NCI-H2107 (cell line): ENCODE measurements at regions not wholly inside any gene's neighbourhood (a gene's known extent, or its start where the extent isn't known, plus 50 kb on each side); places are given as distances from the start of the nearest gene placed in this dataset.

Source experiments
- DNase-seq: peaks from one replicate; lab custom pipeline; 2025; lab: John Stamatoyannopoulos, UW

DNA sequence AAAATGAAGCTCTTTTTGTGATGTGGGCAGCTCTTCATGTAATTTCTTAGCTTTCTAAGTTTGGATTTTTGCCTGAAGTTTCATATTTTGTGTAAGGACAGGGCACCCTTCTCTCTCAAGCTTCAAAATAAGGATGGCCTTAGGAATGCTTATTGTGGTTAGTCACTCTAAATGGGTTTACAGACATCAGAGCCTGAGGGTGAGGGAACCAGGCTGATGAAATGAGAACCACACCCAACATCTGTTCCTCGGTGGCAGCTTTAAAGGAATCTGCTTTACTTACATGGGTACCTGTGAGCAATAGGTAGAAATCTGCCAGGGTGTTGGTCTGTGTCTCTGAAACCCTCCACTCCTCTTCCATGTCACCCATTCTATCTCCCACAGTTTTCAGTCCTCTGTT is 174.3 kb downstream of the EMX2 start:
- DNase-seq: no peak

DNA sequence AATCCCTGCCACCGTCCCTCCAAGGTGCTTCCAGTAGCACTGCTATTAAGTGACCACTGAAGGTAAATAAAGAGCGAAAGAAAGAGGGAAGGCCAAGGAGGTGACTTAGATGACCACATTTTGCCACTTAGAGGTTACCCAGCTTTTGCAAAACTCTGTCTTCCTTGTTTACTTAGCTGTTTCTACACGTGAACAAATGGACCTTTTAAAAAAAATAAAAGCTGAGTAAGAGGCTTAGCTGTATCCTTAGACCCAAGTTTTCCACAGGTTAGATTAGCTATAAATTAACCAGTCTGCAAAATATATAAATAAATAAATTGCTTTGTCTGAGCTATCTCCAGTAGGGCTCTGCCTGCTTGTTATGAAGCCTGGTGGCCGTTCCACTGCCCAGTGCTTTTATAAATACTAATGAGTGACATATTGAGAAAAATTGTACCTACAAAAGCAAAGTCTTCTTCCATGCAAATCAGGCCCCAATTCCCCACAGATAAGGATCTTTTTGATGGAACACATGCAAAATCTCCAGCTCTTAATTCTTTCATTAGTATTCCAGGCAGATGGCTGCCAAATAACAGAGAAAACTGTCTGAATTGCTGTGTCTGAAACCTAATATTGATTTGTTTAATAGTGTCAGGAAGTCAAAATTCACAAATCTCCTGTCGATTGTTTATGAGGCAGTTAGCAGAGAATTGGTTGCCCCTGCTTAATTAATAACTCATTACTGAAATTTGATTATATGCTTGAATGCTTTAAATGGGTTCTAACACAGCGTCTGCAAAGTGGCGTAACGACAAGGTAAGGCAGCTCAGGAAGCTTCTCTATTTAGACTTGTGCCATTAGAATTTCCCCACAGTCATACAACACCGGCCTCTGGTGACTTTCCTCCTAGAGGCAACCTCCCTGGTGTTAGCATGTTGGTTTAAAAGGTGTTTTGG is 176.7 kb downstream of the EMX2 start:
- no peak for DNase-seq

DNA sequence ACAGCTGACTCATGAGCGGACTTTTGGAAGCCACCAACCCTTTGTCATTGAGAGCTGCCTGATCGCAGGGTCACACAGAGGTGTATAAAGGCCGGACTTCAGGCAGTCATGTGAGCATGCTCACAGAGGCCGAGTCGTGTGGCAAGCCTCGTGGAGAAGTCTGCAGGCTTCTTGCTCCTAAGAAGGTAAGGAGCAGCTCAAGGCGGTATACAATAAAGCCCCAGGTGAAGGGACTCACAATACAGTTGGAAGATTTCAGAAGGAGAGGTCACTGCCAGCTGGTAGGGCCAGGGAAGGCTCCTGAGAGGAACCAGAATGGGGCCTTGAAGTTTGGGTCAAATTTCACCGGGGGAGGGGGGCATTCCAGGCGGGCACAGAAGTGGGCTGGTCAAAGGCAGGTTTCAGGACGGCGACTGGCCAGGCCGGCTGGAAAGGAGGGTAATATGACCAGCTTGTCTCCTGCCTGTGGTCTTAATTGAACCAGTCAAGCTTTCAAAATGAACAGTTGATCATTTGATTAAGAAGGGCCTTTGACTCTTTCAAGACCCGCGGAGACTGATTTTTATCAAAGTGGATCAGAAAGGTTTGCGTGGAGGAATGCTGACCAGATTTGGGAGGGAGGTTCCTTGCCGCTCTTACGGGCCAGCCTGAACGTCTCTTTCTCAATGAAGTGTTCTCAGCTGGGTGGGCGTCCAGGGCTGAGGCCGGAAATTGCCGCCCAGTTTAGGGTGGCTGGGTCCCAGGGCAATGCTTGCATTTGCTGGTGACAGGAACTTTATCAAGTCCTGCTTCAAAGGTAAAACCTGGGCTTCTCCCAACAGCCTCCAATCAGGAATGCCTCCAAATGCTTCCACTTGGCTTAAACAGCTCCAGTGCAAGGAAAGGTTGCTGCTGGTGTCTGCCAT is 178.6 kb downstream of the EMX2 start:
- DNase-seq: no peak

DNA sequence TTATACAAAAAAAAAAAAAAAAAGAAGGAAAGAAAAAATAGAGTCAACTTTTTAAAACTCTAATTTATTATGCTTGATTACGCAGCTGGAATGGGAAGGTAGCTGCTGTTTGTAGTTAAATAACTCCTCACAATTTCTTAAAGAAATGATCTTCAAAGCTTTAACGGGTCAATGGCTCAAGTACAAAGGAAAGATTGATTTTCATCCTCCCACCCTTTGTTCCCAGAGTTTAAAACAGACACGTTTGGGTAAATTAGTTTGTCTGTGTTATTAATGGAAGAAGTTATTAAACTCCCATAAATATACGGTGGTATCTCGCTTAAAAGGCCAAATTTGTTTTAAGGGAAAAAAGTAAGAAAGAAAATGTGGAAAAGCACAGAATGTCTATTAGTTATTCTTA is 179.3 kb downstream of the EMX2 start:
- no peak for DNase-seq

DNA sequence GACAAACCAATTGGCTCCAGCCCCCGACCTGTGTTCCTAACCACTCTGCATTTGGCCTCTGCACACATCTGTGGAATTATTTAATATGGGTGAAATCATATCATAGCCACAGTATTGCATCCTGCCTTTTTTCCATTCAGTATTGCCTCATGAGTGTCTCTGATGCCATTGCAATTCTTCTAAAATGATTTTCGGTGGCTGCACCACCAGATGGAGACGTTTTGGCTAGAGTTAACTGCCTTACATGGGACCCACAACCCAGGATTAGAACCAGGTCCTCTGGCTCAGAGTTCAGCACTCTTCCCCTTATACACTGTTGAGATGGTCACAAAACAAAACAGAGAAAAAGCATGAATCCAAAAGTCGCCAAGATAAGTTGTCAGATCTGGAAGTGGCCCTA is 180.8 kb downstream of the EMX2 start:
- no peak for DNase-seq

DNA sequence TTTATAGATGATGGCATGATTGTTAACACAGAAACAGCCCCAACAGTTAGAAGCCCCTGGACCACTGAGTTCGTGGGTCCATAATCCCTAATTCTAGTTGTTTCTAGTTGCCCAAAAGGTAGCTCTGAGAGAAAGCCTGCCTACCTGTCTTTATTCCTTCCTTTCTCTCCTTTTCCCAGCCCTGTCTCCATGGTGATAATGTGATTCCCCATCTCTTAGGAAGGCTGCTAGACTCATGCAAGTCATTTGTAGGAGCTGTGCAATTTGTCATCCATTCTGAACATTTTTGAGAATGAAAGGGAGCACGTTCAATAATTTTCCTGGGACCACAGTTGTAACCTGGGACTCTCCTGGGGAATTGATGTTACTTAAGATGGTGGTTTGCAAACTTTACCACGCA is 183.4 kb downstream of the EMX2 start:
- no peak for DNase-seq

DNA sequence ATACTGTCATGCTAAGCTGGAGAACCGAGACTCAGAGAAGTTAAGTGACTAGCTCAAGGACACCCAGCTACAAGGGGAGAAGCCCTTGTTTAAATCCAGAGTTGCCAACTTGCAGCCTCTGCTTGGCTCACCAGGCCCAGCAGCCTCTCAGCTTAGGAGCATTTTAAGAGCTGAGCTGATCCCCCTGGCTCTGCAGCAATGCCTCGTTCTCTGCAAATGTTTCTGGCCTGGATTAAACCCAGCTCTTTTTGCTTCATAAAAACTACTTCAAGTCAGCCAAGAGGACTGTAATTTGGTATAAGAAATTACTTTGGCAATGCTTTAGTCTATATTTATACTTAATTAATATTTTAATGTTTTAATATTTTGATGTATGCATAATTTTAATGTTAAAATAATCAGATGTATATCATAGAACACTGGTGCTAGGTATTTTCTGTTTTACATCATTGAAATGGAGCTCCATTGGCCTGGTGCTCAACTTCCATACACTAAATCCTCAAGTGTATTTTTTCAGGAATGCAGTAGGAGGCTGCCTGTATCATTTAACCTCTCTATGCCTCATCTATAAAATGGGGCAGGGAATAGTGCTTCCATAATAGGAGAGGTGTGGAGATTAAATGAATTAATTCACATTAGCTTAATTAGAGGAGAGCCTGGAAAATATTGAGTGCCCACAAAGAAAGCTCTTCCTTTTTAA is 184.2 kb downstream of the EMX2 start:
- DNase-seq: no peak

DNA sequence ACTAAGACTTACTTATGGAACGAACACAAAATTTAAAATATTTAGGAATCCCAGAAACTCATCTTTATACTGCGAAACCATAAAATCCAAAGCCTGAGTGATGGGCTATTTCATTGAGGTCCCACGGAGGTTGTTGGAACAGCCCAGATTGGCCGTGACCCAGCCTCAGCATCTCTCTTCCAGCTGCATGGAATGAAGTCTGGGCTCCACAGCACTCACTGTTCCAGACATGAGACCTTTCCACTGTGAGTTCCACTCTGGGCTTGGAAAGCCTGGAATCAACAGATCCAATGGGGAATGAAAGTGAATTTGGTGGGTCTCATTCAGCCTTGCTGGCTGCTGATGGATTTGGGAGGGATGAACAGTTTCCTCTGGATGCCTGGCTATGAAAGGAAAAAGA is 184.9 kb downstream of the EMX2 start:
- DNase-seq: no peak

DNA sequence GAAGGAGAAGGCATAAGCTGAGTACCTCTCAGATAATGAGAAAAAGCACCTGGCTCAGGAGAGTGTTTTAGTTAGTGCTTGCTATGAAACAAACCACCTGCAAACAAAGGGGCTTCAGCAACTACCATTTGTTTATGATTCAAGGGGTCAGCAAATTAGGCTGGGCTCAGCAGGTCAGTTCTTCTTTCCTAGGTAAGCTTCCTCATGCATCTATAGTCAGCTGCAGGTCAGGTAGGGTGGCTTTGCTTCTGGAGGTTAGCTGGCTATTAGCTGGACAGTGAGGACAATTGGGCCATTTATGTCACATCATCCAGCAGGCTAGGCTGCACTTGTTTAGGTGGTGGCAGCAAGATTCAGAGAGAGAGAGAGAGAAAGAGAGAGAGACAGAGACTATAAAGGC is 185.5 kb downstream of the EMX2 start:
- DNase-seq: no peak

DNA sequence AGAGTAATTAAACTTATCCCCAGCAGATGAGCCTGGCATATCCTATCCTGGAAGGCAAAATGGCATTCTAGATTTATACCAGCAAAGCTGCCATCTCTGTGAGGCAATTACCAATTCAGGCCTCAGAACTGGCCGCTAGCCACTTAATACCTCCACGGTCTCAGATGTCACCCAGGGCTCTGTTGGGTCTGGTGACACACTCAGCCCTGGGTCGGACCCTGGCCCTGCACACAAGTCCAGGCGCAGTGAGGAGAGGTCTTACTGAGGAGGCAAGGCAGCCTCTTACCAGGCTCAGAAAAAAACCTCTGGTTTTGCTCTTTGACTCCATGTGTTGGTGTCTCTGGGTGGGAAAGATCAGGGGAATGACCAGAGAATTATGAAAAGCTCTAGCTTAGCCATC is 186.6 kb downstream of the EMX2 start:
- no peak for DNase-seq

DNA sequence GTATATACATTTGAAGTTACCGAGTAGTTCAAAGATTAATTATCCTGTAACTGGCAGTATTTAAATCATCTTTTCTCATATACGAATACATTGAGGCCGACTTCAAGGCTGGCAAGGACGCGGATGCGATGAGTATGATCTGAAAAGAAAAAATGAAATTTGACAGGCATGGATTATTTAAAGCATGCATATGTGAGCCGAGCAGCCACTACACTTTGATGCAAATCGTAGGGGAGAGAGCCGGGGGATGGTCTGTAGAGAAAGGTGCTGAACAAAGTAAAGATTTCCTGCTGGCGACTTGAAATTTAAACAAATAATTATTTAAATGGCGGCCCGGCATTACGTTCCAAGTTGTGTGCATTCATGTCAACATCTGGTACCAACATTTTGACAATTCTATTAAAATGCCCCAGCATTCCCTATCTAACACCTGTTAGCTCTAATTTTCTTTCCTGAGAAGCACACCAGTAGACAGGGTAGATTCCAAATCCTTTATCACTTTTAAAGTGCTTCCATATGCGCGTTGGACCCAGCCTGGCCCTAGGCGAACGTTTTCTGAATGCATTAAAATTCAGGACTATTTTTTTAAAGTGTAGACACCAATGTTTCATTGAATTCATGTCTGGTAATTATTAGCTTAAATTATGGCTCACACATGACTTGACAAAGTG is 188.7 kb downstream of the EMX2 start:
- DNase-seq: no peak

DNA sequence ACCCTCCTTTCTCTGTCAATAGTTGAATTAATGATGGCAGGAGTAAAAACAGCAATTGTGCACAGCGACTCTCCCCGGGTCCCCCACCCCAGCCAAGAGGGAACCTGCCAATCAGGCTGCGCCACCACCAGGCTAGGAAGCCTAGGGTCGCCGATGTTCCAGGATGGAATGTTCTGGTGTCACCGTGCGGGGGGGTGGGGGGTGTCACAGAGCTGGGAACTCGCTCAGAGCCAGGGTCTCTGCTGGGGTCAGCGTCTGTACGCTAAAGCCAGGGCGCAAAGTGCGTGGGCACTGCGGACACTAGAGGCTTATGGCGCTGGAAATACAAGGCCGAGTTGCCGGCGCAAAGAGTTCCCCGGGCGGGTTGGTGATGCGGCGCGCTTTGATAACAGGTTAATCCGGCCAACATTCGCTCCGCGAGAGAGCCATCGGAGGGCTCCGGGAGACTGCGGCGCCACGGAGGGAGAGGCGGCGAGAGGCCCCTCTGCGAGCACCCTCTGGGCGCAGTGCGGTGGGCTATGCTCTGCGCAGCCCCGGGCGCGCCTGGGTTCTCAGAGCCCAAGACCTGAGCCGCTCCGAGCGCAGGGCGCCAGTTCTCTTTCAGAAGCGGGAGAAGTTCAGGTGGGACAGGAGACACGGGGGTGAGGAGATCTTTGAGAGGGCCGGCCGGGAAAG is 192.3 kb downstream of the EMX2 start:
- no peak for DNase-seq

DNA sequence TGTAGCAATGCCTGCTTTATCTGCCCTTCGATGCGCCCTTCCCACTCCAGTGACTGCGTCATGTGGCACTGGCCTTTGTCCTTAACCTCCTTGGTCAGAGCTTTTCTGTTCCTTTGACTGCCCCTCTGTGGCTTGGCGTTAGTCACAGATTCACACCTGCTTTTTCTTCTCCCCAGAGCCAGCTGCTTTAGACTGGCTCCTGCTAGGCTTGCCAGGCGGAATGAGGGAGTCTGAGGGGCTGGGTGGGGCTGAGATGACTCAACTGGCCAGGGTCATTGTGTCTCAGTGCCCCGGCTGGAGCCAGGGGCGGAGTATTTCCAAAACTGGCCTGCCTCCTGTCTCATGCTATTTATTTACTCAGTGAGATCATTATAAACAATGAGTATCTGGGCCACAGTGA is 194.1 kb downstream of the EMX2 start:
- DNase-seq: no peak

DNA sequence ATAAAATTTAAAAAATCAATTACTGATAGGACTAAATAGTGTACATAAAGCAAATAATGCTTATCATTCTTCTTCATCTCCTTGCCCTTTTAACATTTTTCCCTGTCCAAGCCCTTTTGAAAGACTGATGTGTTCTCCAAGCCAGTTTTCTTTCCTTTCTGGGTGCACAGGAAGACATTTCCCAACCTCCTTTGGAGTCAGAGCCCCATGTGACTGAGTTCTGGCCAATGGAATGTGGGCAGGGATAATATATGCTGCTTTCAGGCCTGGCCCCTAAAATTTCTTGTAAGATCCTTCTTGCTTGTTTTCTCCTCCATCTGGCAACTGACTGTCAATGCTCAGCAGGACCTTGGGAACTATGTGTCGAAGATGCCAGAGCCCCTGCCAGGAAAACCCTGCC is 197.5 kb downstream of the EMX2 start:
- no peak for DNase-seq

DNA sequence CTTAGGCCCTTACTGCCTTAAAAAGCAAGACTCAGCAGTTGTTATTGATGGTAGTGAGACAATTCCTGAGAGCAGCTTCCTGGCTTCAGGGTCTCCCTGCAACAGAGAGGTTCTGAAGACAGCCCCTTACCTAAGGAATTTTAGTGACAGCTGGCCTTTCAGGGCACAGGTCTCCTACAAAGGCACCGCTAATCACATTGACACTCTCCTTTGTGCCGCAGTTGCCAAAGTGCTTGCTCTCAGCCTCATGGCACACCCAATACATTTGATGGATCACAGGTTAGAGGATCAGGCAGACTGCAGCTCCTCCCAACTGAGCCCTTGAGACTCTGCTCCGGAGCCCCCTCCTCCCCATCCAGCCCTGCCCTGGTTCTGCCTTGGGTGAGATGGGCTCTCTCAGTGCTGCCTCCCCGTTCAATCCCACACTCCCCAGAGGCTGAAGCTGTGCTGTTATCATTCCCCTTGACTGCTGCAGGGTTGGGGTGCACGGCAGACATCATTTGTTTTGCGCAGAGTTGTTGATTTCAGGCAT is 198.2 kb downstream of the EMX2 start:
- no peak for DNase-seq

DNA sequence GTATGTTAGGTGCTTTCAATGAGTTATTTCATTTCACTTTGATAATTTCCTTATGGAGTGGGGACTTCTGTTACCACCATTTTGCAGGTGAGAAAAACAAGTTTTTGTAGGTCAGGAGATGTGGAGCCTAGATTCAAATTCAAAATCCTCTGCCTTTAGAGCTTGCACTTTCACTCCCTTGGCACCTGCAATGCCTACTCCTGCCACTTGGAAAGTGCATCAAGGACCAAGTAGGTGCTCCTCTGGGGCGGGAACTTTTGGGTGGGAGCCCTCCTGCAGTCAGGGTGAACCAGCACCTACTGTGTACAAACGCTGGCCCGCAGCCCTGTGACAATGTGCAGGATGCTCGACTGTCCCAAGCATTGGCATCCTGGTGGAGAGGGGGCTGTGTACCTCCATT is 199.0 kb downstream of the EMX2 start:
- no peak for DNase-seq

DNA sequence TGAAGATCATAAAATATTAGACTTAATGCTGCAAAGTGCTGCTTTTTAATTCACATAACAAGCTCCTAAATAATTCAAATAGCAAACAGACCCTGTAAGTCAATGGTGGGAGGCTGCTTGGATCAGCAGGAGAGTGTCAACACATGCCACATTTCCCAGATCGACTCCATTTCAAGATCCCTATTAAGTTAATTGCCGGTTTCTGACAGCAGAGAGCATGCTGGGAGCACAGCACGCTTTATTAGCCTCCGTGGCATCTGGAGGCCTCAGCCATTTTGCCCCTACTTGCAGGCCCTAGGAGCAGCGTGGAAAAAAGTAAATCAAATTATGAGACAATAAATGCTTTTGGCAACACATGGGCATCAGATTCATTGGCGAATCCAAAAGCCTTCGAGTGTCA is 201.0 kb downstream of the EMX2 start:
- no peak for DNase-seq

DNA sequence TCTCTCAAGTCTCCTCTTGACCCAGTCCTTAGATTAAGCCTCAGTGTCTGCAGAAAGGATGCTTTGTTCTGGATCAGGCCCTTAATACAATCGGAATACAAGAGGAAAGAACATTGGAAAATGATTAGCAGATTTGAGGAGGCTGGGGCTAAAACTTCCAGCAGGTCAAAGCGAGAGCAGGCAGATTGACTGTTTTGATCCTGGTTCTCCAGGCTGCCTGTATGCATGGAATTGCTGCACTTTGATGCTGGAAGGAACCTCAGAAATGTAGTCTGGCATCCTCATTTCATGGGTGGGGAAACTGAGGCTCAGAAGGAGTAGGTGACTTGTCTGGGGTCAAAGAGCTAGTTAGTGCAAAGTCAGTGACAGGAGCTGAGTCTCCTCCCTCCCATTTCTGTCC is 202.8 kb downstream of the EMX2 start:
- no peak for DNase-seq

DNA sequence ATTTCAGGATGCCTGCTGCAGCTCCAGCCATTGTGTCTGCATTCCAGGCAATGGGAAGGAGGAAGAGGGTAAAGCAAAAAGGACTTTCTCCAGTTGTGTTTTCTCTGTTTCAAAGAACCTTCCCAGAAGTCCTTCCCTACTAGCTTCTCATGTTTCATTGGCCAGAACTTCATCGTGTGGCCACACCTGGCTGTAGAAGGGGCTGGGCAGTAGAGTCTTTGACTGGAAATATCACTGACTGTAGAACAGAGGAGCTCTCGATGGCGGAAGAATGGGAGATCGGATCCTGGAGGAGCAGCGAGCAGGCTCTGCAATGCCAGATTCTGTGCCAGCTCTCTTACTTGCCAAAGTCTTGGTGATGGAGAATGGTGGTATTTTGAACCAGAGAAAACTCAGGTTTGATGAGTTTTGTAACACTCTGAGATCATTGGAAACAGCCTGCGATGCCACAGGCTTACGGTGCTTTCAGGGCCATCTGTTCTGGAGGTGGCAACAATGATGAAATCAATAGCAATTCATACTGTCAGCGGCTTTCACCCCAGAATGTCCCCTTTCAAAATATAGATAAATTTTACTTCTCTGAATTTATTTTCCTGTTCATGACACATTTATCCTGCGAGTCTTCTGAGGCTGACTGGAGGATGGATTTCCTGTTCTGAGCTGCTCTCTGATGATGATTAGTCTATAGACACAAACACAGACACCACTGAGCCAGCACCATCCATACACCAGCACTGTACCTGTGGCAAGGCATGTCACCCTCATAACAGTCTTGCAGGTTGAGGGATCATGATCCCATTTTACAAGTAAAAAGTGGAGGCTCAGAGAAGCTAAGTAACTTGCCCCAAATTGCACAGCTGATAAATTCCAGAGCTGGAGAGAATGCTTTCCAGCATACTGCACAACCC is 204.2 kb downstream of the EMX2 start:
- no peak for DNase-seq

DNA sequence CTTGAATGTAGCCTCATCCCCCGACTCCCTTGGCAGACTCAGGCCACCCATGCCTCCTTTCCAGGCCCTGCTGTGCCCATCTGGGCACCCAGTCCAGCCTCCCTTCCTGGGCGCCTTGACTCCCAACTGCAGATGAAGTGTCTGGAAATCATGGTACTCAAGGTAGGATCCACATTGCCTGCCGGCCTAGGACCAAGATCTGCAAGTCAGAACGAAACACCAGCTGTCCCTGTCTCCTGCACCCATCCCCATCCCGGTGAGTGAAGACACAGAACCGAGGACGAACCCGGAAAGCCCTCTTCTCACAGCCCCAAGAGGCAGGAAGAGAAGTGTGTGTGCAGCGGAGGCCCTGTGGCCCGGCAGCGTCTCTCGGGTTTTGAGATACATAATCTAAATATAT is 205.1 kb downstream of the EMX2 start:
- no peak for DNase-seq
